ENCODE measurements at regions not wholly inside any gene's neighbourhood (a gene's known extent, or its start where the extent isn't known, plus 50 kb on each side); places are given as distances from the start of the nearest gene placed in this dataset.
A peak's percentile ranks its signal among the peaks of the same experiment; 100 is the strongest.
"Not testable (repeated sequence)": the region's sequence is repeated elsewhere in the genome, so short reads cannot be mapped to it uniquely, and the experiment has no call there.

DNA sequence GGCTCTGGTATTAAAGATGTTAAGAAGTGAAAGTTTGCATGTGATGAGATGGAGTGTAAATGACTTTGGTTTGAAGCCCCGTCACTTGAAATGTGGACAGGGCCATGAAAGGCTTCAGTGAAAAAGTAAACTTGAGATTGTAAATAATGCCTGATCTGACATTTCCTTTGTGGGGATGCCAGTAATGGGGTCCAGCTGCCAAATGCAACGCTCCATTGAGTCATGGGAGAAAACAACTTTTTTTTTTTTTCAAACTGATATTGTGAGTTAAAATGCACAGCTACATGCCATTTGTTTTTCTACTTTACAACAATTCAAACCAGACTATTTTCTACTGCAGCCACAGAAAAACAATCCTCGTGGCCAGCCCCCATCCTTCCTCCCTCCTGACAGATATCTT is 327.0 kb upstream of the TNC start:
- DNase-seq (ENCODE audit: low read depth), result peak; percentile 38
- TF ChIP-seq, protein P1, sequence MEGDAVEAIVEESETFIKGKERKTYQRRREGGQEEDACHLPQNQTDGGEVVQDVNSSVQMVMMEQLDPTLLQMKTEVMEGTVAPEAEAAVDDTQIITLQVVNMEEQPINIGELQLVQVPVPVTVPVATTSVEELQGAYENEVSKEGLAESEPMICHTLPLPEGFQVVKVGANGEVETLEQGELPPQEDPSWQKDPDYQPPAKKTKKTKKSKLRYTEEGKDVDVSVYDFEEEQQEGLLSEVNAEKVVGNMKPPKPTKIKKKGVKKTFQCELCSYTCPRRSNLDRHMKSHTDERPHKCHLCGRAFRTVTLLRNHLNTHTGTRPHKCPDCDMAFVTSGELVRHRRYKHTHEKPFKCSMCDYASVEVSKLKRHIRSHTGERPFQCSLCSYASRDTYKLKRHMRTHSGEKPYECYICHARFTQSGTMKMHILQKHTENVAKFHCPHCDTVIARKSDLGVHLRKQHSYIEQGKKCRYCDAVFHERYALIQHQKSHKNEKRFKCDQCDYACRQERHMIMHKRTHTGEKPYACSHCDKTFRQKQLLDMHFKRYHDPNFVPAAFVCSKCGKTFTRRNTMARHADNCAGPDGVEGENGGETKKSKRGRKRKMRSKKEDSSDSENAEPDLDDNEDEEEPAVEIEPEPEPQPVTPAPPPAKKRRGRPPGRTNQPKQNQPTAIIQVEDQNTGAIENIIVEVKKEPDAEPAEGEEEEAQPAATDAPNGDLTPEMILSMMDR (conservative IDR thresholded peaks at IDR 0.05; ENCODE audit: low read length), result no peak
- H3K4me3 ChIP-seq (ENCODE audit: low read length), result no peak overlapping the region

DNA sequence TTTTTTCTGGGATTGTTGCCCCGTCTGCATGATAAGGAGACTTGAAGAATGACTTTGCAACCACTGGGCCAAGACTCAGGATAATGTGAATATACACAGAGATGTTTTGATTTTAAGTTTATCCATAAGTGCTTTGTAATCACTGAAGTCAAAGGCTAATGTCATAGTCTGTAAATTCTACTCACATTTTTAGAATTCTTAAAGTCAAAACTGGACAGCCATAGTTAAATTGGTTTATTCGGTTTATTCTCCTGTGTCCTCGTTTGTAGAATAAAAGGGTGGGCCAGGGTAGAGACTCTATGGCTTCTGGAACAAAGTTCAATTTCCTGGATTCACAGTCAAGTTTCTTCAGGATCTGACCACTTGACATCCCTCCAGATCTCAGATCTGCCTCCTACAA is 327.7 kb upstream of the TNC start:
- H3K4me3 ChIP-seq (ENCODE audit: low read length), result no peak overlapping the region
- TF ChIP-seq, protein P1 (conservative IDR thresholded peaks at IDR 0.05; ENCODE audit: low read length), result no peak
- DNase-seq (ENCODE audit: low read depth), result no peak

DNA sequence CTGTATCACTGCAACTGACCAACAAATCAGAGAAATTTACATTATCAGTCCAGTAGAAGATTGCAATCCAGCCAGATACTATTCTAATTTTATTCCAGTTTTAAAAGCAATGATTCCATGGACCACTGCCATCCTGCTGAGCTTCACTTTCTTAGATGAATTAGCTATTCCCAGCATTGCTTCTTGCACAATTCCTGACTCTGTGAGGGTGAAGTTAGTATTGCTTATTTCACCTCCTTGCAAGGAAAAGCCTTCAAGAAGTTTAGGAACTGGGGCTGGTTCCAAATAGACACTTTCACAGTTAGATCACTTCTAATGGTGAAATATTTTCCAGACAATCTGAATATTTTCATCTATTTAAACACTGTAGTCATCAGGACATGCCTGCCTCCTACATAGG is 338.6 kb upstream of the TNC start:
- TF ChIP-seq, protein P1 (conservative IDR thresholded peaks at IDR 0.05; ENCODE audit: low read length), result no peak

DNA sequence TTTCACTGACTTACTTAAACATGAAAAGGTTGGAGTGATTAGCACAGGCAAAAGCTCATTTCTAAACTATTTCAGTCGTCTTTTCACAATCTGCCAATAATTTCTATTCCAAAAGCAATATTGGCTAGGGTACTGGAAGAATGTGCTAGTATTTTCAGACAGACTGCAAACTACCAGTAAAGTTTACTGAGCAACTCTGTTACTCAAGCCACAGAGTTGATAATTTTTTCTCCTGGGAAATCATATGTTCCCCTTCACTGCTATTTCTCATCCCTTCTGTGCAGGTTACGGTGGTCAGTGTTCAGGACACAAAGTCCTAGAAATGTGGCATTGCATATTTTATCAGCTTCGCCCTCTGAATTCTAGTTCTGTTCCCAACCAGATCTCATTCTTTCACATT is 343.3 kb upstream of the TNC start:
- no peak overlapping the region for H3K4me3 ChIP-seq (ENCODE audit: low read length)
- no peak for DNase-seq (ENCODE audit: low read depth)
- TF ChIP-seq, protein P1 (conservative IDR thresholded peaks at IDR 0.05; ENCODE audit: low read length), result no peak

More for the DNA sequence above, 338.6 kb upstream of the TNC start:
- no peak overlapping the region for H3K4me3 ChIP-seq (ENCODE audit: low read length)
- DNase-seq (ENCODE audit: low read depth), result peak; percentile 95

DNA sequence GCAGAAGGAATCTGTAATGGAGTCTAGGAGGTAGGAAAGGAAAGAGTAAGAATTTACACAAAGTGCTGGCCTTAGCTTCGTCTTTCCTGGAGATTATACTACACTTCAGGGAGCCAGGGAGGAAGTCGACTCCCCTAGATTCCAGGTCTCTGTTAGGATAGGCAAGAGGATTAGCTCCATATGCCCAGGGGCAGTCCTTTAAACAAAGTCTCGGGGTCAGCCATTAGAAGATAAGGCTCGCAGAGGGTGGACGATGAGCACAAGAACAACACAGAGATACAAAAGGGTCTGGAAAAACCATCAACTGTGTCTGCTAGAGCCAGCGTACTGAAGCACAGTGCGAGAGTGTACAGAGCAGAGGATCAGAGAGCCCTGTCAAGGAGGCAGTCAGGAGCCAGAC is 344.7 kb upstream of the TNC start:
- H3K4me3 ChIP-seq (ENCODE audit: low read length), result no peak overlapping the region
- no peak for DNase-seq (ENCODE audit: low read depth)
- TF ChIP-seq, protein P1 (conservative IDR thresholded peaks at IDR 0.05; ENCODE audit: low read length), result no peak

DNA sequence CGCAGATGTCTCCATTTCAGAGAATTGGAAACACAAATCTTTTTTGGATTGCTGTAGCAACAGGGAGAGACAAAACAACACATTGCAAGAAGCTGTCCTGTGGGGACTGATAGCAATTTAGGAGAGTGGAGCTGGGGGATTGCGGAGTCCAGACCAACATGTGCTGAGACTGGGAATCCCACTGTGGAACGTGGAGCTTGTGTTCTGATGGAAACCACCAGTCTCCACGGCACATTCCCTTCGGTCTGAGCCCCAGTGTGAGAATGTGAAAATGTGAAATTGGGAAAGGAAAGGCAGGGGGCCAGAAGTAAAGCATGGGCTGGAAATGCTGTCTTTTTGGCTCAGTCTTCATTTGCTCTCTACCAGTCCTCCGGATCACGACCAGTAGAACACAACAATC is 348.8 kb upstream of the TNC start:
- TF ChIP-seq, protein P1 (conservative IDR thresholded peaks at IDR 0.05; ENCODE audit: low read length), result no peak
- peak; percentile 79 for DNase-seq (ENCODE audit: low read depth)
- H3K4me3 ChIP-seq (ENCODE audit: low read length), result no peak overlapping the region

DNA sequence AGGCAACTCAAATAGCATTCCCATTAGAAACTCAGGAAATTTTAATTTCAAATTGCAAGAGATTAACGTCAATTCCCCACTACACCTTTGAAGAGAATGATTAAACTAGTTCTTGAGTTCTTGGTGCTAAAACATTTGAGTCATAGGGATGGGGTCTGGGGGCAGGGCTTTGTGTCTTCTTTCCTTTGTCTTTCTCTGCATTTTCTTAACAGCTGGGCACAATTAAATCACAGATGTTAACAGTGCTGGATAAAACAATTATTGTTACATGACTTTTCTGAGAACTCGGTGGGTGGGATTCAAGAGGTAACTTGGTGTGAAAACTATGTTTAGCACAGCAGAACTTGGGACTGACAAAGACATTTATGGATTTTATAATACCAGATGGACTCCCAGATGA is 351.9 kb upstream of the TNC start:
- no peak overlapping the region for H3K4me3 ChIP-seq (ENCODE audit: low read length)
- peak; percentile 76 for DNase-seq (ENCODE audit: low read depth)
- TF ChIP-seq, protein P1 (conservative IDR thresholded peaks at IDR 0.05; ENCODE audit: low read length), result no peak

DNA sequence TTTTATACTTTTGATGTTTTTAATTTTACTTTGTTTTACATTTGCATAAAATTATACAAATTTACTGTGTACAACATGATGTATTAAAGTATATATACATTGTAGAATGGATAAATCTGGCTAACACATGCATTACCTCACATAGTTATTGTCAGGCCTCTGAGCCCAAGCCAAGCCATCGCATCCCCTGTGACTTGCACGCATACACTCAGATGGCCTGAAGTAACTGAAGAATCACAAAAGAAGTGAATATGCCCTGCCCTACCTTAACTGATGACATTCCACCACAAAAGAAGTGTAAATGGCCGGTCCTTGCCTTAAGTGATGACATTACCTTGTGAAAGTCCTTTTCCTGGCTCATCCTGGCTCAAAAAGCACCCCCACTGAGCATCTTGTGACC is 355.1 kb upstream of the TNC start:
- H3K4me3 ChIP-seq (ENCODE audit: low read length); DNase-seq (ENCODE audit: low read depth): not testable (repeated sequence)

Data from AG10803 (cell line).